ENCODE measurements at regions not wholly inside any gene's neighbourhood (a gene's known extent, or its start where the extent isn't known, plus 50 kb on each side); places are given as distances from the start of the nearest gene placed in this dataset.

DNA sequence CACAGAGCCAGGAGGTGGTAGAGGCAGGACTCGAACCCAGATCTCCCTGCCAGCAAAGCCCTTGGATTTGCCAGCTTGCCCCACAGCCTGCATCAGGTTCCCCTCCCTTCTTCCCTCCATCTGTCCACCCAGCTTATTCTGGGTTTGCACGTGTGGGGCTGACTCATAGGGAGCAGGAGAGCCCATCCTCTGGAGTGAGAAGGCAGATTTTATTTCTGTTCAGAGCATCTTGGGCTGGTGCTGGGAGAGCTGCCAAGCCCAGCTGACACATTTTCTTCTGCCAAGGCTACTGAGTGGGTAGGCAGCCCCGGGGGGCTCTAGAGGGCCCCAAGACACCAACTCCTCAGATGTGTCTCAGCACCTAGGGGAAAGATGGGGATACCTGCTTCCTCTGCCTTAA, 106.3 kb upstream of the CRHR1 start:
- Histone ChIP-seq H3K36me3 (no peaks in the 10 kb centered on the region), H3K27ac (no peak overlapping the region), H3K4me3 (no peak overlapping the region), H3K4me1 (no peaks in the 10 kb centered on the region), H3K9me3 (peaks cover 0 to 5% (median 0%) of the 10 kb centered on the region in 4 donors), H3K27me3 (no peaks in the 10 kb centered on the region)
- 43 to 49% methylated on average over 2 to 3 of the region's 3 CpGs for WGBS, 2 donors
- TF ChIP-seq, protein P1, sequence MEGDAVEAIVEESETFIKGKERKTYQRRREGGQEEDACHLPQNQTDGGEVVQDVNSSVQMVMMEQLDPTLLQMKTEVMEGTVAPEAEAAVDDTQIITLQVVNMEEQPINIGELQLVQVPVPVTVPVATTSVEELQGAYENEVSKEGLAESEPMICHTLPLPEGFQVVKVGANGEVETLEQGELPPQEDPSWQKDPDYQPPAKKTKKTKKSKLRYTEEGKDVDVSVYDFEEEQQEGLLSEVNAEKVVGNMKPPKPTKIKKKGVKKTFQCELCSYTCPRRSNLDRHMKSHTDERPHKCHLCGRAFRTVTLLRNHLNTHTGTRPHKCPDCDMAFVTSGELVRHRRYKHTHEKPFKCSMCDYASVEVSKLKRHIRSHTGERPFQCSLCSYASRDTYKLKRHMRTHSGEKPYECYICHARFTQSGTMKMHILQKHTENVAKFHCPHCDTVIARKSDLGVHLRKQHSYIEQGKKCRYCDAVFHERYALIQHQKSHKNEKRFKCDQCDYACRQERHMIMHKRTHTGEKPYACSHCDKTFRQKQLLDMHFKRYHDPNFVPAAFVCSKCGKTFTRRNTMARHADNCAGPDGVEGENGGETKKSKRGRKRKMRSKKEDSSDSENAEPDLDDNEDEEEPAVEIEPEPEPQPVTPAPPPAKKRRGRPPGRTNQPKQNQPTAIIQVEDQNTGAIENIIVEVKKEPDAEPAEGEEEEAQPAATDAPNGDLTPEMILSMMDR (IDR thresholded peaks at IDR 0.05) = no peak
- ATAC-seq (ENCODE audit: low FRiP score in 2 of 2) = no peak
- DNase-seq = no peak

DNA sequence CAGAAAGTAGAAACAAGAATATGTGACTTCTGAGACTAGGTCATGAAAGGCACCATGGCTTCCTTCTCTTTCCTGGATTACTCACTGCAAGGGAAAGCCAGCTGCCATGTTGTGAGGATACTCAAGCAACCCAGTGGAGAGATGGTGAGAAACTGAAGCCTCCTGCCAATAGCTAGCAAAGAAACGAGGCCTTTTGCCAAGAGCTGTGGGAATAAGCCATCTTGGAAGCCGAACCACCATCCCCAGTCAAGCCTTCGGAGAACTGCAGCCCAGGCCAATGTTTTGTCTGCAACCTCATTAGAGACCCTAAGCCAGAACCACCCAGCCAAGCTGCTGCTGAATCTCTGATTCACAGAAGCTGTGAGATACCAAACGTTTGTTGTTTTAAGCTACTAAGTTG, 104.7 kb upstream of the CRHR1 start:
- H3K27me3 ChIP-seq = no peaks in the 10 kb centered on the region
- TF ChIP-seq EP300 (IDR thresholded peaks at IDR 0.05) = no peak
- no peak for TF ChIP-seq POLR2AphosphoS5 (IDR thresholded peaks at IDR 0.05)
- TF ChIP-seq POLR2A (IDR thresholded peaks at IDR 0.05) = no peak
- TF ChIP-seq, protein P1 (IDR thresholded peaks at IDR 0.05) = no peak
- WGBS, 2 donors = 83 to 96% methylated on average over 4 of the region's 4 CpGs
- peaks cover 0 to 5% (median 0%) of the 10 kb centered on the region in 4 donors for H3K9me3 ChIP-seq
- H3K36me3 ChIP-seq = no peaks in the 10 kb centered on the region
- no peak for DNase-seq
- no peaks in the 10 kb centered on the region for H3K4me1 ChIP-seq
- H3K27ac ChIP-seq = no peak overlapping the region
- no peak overlapping the region for H3K4me3 ChIP-seq
- ATAC-seq (ENCODE audit: low FRiP score in 2 of 2) = no peak

DNA sequence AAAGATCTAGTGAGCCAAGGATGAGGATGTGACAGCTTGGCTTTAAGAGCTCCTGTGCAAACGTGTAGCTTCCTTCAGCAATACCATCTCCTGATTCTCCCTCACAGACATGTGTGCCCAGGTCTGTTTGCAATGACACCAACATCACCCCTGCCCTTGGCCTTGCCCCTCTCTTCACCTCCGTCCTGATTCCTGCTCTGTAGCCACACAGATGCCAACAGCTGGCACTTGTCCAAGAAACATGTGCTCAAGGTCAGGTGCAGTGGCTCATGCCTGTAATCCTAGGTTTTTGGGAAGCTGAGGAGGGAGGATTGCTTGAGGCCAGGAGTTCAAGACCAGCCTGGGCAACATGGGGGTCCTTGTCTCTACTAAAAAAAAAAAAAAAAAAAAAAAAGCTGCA, 103.8 kb upstream of the CRHR1 start:
- no peak overlapping the region for H3K4me3 ChIP-seq
- no peak for DNase-seq
- WGBS, 2 donors = 59 to 71% methylated on average over 2 of the region's 2 CpGs
- TF ChIP-seq POLR2AphosphoS5 (IDR thresholded peaks at IDR 0.05) (no peak), POLR2A (IDR thresholded peaks at IDR 0.05) (no peak), EP300 (IDR thresholded peaks at IDR 0.05) (no peak)
- TF ChIP-seq, protein P1 (IDR thresholded peaks at IDR 0.05) = no peak
- no peaks in the 10 kb centered on the region for H3K27me3 ChIP-seq
- ATAC-seq (ENCODE audit: low FRiP score in 2 of 2) = no peak
- no peaks in the 10 kb centered on the region for H3K36me3 ChIP-seq
- no peak overlapping the region for H3K27ac ChIP-seq
- H3K4me1 ChIP-seq = no peaks in the 10 kb centered on the region
- peaks cover 0 to 5% (median 0%) of the 10 kb centered on the region in 4 donors for H3K9me3 ChIP-seq

DNA sequence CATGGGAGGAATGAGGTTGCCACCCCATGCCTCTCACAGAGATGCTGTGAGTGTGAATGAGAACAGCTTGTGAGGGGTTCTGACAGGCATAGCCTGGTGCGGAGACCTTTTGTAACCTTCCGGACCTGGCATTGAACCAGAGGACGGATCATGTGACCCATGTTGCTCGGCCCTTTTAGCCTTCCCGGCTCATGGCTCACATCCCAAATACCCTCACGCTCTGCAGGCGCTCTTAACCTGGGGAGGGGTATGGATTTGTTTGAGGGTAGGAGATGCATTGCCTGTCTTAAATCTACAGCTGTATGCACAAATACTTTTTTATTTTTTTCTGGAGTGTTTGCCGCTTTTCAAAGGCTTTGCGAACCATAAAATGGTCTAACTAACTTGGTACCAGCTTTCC, 102.4 kb upstream of the CRHR1 start:
- no peaks in the 10 kb centered on the region for H3K27me3 ChIP-seq
- H3K36me3 ChIP-seq = no peaks in the 10 kb centered on the region
- H3K4me1 ChIP-seq = no peaks in the 10 kb centered on the region
- no peak for TF ChIP-seq EP300 (IDR thresholded peaks at IDR 0.05)
- TF ChIP-seq POLR2AphosphoS5 (IDR thresholded peaks at IDR 0.05) = no peak
- TF ChIP-seq POLR2A (IDR thresholded peaks at IDR 0.05) = no peak
- H3K9me3 ChIP-seq = peaks cover 0 to 5% (median 0%) of the 10 kb centered on the region in 4 donors
- 68 to 76% methylated on average over 9 of the region's 9 CpGs for WGBS, 2 donors
- DNase-seq = no peak
- no peak overlapping the region for H3K4me3 ChIP-seq
- no peak for ATAC-seq (ENCODE audit: low FRiP score in 2 of 2)
- H3K27ac ChIP-seq = no peak overlapping the region

DNA sequence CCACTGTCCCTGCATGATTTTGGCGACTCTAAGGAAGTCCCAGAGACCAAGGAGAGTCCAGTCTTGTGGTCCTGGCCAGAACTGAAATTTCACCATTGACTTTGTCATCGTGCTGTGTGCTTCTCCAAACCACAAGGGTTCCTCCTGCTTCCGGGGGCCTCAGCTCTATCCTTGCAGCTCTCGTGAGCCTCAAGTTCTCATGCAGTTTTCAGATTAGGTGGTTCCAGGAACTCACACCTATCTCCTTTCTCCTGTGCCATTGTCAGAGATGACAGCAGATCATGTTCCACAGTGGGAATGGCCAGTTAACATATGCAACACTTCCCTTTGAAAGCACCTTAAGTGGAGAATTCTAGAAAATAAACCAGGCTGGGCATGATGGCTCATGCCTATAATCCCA, 97.9 kb upstream of the CRHR1 start:
- Histone ChIP-seq H3K27me3 (no peaks in the 10 kb centered on the region), H3K4me3 (no peak overlapping the region), H3K36me3 (no peaks in the 10 kb centered on the region), H3K27ac (no peak overlapping the region), H3K4me1 (no peaks in the 10 kb centered on the region), H3K9me3 (no peaks in the 10 kb centered on the region)
- TF ChIP-seq, protein P1 (IDR thresholded peaks at IDR 0.05) = no peak
- TF ChIP-seq EP300 (IDR thresholded peaks at IDR 0.05) (no peak), POLR2A (IDR thresholded peaks at IDR 0.05) (no peak), POLR2AphosphoS5 (IDR thresholded peaks at IDR 0.05) (no peak)
- DNase-seq (no peak), ATAC-seq (ENCODE audit: low FRiP score in 2 of 2) (no peak)
- 66 to 84% methylated on average over 4 of the region's 4 CpGs for WGBS, 2 donors

Measured in upper lobe of left lung (tissue), 6 donors.